ENCODE measurements at regions not wholly inside any gene's neighbourhood (a gene's known extent, or its start where the extent isn't known, plus 50 kb on each side); places are given as distances from the start of the nearest gene placed in this dataset.

GRCh38 chr4:117264072-117264471 is 178.7 kb upstream of the TRAM1L1 start:
- TF ChIP-seq CTCF (IDR thresholded peaks at IDR 0.05 in 2 of 3, conservative IDR thresholded peaks at IDR 0.05 in 1 of 3; ENCODE audit: borderline replicate concordance in 1 of 3, insufficient read depth in 1 of 3, low read depth in 2 of 3, low read length in 2 of 3) (no peak), EZH2 (IDR thresholded peaks at IDR 0.05) (no peak), POLR2A (IDR thresholded peaks at IDR 0.05; ENCODE audit: borderline replicate concordance, extremely low read depth, insufficient read depth, insufficient read length) (no peak), ZFX (IDR thresholded peaks at IDR 0.05) (no peak), JUND (IDR thresholded peaks at IDR 0.05) (no peak), POLR2AphosphoS5 (IDR thresholded peaks at IDR 0.05; ENCODE audit: low read depth, low read length) (no peak), FOSL1 (IDR thresholded peaks at IDR 0.05; ENCODE audit: low read depth) (no peak), ZBTB33 (IDR thresholded peaks at IDR 0.05; ENCODE audit: extremely low read depth, insufficient replicate concordance, low read length) (no peak)

Measured in HCT116 (cell line).